ENCODE measurements at regions not wholly inside any gene's neighbourhood (a gene's known extent, or its start where the extent isn't known, plus 50 kb on each side); places are given as distances from the start of the nearest gene placed in this dataset.

- no peak for DNase-seq (ENCODE audit: extremely low spot score)
- TF ChIP-seq TARDBP (IDR thresholded peaks at IDR 0.05) (no peak), LEF1 (IDR thresholded peaks at IDR 0.05; ENCODE audit: borderline replicate concordance) (no peak), CTBP1 (IDR thresholded peaks at IDR 0.05; ENCODE audit: borderline replicate concordance) (no peak), BHLHE40 (IDR thresholded peaks at IDR 0.05; ENCODE audit: borderline replicate concordance) (no peak), SUZ12 (IDR thresholded peaks at IDR 0.05) (no peak), L3MBTL2 (conservative IDR thresholded peaks at IDR 0.05) (no peak), ARNT (IDR thresholded peaks at IDR 0.05) (no peak), ELF4 (IDR thresholded peaks at IDR 0.05) (no peak), FOXK2 (IDR thresholded peaks at IDR 0.05) (no peak), FOXM1 (IDR thresholded peaks at IDR 0.05; ENCODE audit: borderline replicate concordance) (no peak), ZNF384 (IDR thresholded peaks at IDR 0.05) (no peak)
- POLR2A ChIA-PET, result no interaction called here
- CTCF ChIA-PET, result no interaction called here
These were observed 51.1 kb upstream of the ADARB2 start for GRCh38 chr10:1788401-1788800.
